T-helper 2 cell treated with Interferon-gamma antibody and Interleukin-4, amounts not matched to agents 100 ng/mL and 5 ng/mL, for 36 hours (primary cell): ENCODE measurements at regions not wholly inside any gene's neighbourhood (a gene's known extent, or its start where the extent isn't known, plus 50 kb on each side); places are given as distances from the start of the nearest gene placed in this dataset.
"Not testable (repeated sequence)": the region's sequence is repeated elsewhere in the genome, so short reads cannot be mapped to it uniquely, and the experiment has no call there.

Experiments
- intact Hi-C: fragments of 100-400 bp; cut with micrococcal nuclease; formaldehyde crosslinking; loops from one replicate; pipeline ENCODE4 v1.15.1; 2023

DNA sequence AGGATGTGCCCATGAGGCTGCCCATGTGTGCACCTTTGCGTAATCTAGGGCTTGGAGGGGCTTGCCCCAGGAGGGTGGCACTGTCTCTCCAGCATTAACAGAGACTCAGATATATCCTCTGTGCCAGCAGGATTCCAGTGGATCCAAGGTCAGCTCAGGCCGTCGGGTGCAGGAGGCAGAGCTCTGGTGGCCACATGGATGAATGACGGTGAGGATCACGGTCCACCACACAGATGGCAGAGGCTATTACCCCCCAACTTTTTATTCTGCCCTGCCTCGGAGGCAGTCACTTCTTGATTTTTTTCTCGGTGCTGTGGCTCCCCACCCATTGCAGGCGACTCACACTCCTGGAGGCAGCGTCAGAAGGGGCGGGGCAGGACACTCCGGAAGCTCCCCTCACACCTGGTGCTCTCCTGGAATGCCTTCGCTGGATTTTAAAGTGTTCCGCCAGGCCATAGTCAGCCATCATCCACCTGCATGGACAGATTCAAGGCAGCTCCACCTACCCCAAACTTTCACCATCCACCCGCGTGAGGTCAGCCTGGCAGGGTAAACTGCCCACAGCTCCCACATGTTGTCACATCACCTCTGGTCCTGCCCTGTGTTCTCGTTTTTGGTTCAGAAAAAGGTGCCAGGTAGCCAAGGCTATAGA is 602.9 kb upstream of the RAB6C start:
- intact Hi-C loops = no loop called here

DNA sequence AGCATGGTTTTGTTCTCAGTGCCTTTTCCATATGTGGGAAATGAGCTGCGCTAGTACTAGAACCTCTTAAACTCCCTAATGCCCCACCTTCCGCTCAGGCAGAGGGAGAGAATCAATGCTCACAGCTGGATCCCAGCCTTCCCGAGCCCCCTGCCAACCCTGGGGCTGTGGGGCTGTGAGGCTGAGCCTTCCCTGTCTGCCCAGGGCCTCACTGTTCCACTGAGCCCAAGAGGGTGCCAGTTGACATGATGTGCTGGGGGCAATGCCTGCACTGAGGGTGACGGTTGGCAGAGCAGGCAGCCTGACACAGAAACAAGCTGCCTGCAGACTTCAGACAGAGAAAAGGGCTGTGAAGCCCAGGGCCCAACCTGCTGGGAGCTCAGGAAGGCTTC is 602.4 kb upstream of the RAB6C start:
- intact Hi-C loops = no loop called here

DNA sequence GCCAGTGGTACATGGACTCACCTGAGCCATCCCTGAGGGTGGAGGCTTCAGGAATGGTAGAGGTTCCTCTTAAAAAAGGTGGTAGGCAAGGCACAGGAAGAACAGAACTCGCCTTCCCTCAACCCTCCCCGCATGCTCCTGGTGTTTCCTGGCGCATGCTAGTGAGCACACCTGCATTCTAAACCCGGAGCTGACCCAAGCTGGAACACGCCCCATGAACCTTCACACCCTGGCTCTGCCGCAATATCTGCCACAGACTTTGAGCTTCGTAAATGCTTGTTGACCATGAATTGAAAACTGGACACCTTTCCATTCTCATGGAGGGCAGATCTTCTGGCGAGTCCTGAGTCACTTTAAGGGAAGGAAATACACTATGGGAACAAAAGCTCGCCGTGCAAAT is 601.3 kb upstream of the RAB6C start:
- intact Hi-C loops = no loop called here

DNA sequence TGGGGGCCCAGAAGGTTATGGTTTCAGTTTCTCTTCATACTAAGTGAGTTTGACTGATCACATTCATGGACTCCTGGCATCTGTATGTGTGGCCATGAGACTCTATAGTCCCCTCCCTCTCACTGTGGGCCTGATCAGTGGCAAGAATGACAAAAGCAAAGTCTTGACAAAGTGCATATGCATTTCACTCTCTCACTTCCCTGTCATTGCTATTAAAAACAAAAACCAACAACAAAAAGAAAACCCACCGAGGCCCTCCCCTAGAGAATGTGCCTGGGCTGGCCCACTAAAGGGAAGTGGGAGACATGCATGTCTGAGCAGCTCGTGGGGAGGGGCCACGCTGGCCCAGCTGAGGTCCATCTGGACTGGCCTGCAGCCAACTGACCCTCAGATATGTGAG is 600.1 kb upstream of the RAB6C start:
- intact Hi-C loops = no loop called here

DNA sequence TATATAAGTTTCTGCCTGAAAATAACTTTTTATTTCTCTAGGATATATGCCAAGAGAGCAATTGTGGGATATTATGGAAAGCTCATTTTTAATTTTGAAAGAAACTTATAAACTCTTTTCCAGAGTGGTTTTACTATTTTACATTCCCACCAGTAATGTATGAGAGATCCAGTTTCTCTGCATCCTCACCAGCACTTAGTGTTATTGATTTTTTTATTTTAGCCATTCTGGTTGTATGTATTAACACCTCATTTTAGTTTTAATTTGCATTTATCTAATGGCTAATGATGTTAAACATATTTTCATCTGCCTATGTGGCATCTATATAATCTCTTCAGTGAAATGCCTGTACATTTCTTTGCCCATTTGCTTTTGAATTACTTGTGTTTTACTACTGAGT is 597.7 kb upstream of the RAB6C start:
- intact Hi-C loops = no loop called here

DNA sequence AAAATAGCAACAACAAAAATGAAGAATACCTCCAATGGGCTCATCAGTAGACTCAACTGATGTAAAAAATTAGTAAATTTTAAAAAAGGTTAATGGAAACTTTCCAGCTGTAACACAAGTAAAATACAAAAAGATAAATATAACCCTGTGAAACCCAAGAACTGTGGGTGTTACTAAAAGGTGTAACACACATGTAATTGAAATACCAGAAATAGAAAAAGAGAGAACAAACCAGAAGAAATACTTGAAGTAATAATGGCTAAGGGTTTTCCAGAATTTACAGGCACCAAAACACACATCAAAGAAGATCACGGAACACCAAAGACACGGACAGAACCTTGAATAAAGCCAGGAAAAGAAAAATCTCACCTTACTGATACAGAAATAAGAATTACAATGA is 590.6 kb upstream of the RAB6C start:
- intact Hi-C loops = no loop called here

DNA sequence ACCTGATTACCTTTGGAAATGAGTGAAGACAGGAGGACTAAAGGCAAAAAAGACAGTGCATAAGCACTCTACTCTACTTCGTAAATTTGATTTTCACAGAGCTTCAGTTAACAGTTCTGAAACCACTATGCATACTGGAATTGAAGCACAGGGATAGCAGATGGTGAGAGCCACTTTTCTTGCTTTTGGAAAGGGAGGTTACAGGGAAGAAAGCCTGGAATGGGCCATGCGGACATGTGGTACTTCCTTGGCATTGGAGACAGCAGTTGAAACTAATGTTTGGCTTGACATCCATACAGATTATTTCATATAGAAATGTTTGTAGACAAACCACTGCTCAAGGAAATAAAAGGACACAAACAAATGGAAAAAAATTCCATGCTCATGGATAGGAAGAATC is 585.6 kb upstream of the RAB6C start:
- intact Hi-C loops = no loop called here

DNA sequence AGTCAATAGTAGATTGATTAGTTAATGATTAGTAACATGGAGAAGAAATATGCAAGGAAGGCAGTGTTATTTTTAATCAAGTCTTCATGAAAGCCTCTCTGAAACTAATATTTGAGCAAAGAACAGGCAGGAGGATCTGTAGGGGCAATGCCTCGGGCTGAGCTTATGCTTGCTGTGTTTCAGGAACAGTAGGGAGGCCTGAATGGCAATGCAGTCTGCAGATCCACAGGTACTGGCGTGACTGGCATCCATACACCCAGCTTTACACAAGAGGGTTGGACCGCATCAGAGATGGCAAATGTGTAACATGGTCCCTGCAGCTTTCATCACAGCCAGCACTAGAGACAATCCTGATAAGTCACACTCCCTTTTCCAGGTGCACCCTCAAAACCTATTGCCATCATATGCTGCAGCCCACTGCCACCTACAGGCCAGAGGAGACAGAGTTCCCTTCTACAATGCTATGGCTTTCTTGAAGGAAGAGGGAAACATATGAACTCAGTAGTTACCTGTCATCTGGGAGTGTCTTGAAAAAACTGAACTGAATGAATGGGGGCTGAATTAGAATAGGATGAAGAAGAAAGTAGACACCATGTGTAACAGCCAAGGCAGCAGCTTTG is 582.4 kb upstream of the RAB6C start:
- intact Hi-C loops = no loop called here

DNA sequence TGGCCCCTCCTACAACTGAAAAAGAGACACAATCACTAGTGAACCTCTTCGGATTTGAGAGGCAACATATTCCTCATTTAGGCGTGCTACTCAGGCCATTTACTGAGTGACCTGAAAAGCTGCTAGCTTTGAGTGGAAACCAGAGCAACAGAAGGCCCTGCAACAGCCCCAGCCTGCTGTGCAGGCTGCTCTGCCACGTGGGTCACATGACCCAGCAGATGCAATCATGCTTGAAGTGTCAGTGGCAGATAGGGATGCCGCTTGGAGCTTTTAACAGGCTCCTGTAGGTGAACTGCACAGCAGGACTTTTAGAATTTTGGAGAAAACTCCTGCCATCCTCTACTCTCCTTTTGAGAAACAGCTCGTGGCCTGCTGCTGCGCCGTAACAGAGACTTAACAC is 578.6 kb upstream of the RAB6C start:
- intact Hi-C loops = no loop called here

DNA sequence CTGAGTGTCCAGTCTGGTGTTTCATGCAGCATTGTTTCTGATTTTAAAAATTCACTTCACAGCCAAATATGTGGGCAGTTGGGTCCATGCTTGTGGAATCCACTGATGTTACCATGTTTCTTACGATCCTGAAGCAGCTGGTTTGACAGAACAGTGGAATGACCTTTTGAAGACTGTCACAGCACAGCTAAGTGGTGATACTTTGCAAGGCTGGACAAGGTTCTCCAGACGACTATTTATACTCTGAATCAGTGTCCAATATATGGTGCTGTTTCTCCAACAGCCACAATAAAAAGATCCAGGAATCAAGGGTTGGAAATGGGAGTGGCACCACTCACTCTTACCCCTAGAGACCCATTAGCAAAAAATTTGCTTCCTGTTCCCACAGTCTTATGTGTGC is 577.4 kb upstream of the RAB6C start:
- intact Hi-C loops = no loop called here

DNA sequence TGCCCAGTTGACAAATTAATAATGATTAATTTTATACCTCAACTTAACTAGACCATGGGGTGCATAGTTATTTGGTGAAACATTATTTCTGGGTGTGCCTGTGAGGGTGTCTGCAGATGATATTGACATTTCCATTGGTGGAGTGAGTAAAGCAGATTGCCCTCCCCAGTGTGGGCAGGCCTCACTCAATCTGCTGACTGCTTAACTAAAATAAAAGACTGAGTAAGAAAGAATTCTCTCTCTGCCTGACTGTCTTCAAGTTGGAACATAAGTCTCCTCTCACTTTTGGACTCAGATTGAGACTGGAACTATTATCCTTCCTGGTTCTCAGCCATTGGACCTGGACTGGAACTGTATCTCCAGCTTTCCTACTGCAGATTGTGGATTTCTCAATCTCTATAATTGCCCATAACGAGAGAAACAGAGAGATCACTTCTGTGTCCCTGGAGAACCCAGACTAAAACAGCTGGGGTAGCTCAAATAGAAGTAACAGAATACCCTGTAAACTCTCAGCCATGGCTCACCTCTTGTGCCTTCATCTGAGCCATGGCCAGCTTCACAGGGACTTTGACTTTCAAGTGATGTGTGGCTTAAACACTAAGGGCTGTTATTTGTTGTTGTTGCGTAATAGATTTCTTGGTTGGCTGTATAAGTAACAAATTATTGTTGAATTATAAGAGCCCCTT is 575.3 kb upstream of the RAB6C start:
- intact Hi-C loops = no loop called here

DNA sequence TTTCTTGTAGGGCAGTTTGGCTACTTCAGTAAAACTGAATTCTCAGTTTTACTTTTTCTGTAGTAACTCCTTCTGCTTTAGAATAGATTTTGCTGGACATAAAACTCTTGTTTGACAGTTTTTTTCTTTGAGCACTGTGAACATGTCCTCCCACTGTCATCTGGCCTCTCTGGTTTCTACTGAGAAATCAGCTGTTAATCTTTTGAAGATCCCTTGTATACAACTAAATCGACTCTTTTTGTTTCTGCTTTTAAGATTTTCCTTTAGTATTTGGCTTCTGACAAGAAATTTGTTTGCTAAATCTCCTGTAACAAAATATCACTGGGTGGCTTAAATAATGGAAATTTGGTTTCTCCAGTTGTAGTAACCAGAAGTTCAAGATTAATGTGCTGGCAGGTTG is 570.9 kb upstream of the RAB6C start:
- intact Hi-C loops = no loop called here

DNA sequence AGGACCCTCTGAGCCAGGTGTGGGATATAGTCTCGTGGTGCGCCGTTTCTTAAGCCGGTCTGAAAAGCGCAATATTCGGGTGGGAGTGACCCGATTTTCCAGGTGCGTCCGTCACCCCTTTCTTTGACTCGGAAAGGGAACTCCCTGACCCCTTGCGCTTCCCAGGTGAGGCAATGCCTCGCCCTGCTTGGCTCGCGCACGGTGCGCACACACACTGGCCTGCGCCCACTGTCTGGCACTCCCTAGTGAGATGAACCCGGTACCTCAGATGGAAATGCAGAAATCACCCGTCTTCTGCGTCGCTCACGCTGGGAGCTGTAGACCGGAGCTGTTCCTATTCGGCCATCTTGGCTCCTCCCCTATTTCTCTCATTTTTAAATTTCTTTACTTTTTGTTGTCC is 562.4 kb upstream of the RAB6C start:
- intact Hi-C loops = not testable (repeated sequence)

DNA sequence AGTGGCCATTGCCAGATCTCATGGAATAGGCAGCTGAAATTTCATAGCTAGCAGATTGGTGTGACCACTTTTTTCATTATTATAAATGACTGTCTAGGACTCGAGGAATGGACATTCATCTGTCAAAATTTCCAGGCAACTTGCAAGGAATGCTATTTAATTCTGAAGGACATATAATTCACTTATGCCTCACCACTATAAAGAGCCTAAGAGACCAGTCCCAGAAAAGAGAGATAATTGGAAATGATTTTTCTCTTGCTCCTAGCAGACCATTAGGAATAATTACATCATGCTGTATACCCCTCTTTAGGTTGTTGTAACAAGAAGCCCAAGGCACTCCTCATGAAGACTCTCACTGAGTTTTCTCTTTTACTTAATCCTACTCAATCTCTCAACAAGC is 557.4 kb upstream of the RAB6C start:
- intact Hi-C loops = no loop called here

DNA sequence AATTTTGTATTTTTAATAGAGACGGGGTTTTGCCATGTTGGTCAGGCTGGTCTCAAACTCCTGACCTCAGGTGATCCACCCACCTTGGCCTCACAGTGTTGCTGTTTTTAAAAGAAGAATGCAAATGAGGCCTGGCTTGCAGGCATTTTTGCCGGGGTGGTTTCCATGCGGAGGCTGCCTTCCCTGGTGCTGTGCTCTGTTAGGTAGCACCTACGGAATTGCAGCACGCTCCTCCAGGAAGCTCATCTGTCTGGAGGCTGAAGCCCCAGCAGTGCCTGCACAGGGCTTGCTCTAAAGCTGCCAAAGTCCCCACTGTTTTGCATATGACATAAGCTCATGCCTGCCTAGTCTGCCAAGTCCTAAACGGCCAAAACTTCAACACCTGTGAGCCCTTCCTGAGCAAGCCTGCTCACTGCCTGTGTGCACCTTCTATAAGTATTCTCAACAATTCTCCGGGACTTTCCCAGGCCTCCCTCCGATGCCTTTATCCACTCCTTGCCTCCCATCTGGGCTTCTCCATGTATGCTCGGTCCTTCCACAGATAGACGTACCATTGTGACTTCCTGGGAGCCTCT is 551.3 kb upstream of the RAB6C start:
- intact Hi-C loops = no loop called here

DNA sequence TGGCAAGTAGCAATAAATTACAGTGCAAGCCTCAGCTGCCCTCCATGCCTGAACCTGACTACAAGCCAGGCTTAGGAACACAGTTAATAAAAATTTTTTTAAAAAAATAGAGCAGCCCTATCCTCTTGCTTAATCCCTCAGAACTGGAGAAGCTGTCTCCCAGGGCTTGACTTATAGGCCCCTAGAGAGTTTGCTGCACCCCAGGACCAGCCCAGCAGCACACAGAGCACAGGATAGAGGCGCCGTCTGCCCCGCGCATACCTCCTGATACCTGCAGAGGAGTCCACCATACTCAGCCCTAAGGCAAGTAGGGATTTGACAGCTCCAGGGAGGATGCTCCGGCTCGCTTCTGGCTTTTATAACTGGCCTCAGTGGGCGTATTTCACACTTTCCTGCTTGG is 548.6 kb upstream of the RAB6C start:
- intact Hi-C loops = no loop called here

DNA sequence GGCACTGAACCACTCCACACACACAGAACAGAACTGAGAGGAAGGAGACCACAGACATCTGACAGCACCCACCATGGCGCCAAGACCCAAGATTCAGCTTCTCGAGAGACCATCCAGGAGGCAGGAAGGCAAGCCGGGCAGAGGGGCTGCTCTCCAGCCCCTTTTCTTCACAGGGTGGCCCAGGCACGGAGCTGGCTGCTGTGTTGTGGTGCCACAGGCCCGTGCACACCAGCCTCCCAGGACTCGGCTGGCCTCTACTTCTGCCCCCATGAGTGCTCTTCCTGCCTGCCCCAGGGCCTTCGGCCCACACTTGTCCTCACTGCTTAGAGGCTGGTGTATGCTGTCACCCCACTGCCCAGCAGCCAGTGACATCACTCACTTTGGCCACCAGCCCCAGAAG is 547.6 kb upstream of the RAB6C start:
- intact Hi-C loops = no loop called here

DNA sequence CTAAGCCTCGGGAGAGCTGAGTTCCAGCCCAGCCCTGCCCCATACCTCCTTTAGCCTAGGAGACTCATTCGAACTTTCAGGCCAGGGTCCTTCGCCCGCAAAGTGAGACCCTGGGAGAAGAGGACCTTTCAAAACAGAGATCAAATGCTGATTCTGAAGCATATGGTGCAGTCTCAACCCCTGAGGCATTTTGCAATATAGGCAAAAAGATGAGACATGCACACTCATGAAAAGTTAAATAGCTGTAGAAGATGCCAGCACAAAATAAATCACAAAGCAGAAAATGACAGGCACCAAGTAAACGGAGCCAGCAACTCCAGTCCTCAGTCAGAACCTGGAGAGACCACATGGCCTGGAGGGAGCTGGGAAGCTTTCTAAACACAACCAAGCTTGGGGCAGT is 542.7 kb upstream of the RAB6C start:
- intact Hi-C loops = no loop called here

DNA sequence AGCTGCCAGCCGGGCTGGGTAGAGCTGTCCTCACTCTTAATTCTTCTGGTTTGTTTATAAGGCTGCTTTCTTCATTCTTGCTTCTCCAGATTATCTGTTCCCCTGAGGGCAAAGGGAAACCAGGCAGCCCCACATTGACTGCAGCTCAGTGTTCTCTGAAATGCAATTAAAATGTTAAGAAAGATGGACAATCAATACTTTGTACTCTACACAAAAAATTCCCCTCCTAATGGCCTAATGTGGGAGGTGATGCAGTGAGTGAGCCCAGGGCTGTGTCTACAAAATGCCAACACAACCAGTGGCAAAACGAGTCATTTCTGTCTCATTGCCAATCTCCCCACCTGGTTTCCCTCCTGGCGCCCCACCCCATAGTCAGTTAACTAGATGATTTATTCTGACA is 541.7 kb upstream of the RAB6C start:
- intact Hi-C loops = no loop called here

DNA sequence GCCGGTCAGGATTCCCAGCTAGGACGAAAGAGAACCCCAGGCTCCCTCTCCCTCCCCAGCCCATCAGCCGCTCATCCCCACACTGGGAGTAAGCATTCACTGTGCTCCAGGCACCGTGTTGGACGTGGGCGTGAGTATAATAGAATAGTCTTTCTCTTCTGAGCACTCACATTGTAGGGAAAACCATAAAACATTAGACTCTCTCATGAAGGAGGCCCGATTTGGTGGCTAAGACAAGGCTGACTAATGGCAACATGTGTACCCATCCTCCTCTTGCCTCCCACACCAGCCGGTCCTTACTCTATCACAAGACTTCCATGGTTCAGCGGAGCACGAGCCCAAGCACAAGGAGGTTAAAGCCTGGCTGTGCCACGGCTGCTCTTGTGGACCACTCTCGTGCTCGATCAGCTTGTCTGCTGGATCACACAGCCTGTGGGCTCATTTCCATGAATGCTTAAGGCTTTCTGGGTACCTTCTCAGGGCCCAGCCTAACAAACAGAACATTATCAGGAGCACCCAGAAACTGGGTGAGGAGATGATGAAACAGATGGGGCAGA is 540.9 kb upstream of the RAB6C start:
- intact Hi-C loops = no loop called here

DNA sequence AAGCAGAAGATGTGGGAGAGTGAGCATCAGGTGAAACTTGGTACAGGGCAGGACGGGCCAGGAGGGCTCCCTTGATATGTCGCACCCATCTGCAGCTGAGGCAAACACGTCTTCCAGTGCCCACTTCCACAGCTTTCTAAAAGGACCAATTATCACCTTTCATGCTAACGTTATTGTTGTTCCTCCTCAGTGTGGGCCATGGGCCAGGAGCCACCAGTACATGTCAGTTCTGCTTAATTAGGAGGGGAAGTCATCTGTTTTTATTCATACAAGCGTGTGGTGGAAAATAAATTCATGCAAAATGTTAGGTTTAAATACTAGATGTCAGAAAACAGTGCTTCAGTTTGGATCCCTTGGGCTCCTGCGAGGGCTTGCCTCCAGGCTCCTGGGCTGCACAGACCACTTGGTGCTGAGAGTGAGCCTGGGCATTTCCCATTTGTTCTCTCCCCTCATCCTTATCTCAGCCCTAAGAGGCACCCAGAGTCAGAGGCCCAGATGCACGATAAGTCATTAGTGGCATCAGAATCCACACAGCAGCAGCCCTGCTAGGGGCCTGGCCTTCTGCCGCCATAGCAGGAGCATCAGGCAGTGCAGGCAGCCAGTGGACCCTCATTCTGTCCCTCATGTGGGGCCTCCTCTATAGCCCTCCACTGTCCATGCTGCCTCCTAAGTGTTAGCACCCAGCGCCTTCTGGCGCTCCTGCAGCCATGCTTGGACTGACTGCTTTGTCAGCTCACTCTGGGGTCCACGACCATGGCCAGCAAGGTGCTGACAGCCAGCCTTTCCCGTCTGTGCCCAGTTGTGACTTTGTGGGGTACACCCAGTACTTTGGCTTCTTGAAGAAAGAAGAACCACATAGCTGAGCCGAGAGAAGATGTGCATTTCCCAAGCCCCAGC is 539.8 kb upstream of the RAB6C start:
- intact Hi-C loops = no loop called here
